BE2C (cell line): ENCODE measurements at regions not wholly inside any gene's neighbourhood (a gene's known extent, or its start where the extent isn't known, plus 50 kb on each side); places are given as distances from the start of the nearest gene placed in this dataset.

Experiments used
- DNase-seq: peaks from one replicate; pipeline ENCODE4 v3.0.0-alpha.2; 2020
- H3K27me3 ChIP-seq: fragments of 250-450 bp; sonication (Bioruptor Pico); 2 replicates; pipeline ENCODE4 v1.5.1; 2020; ENCODE audit warnings: mild to moderate bottlenecking
- H3K36me3 ChIP-seq: fragments of 250-450 bp; sonication (Bioruptor Pico); 2 replicates; pipeline ENCODE4 v1.5.1; 2020; ENCODE audit warnings: mild to moderate bottlenecking
- H3K4me1 ChIP-seq: fragments of 250-450 bp; sonication (Bioruptor Pico); 2 replicates; pipeline ENCODE4 v1.5.1; 2020
- H3K4me3 ChIP-seq: 2 replicates; pipeline ENCODE4 v1.5.1; 2011; ENCODE audit warnings: low read depth, low read length
- H3K9me3 ChIP-seq: fragments of 250-450 bp; sonication (Bioruptor Pico); 2 replicates; pipeline ENCODE4 v1.5.1; 2020
- TF ChIP-seq, protein P1 (sequence below): IDR thresholded peaks from 2 replicates; pipeline ENCODE4 v1.5.1; 2012; ENCODE audit warnings: mild to moderate bottlenecking, low read depth, low read length

DNA sequence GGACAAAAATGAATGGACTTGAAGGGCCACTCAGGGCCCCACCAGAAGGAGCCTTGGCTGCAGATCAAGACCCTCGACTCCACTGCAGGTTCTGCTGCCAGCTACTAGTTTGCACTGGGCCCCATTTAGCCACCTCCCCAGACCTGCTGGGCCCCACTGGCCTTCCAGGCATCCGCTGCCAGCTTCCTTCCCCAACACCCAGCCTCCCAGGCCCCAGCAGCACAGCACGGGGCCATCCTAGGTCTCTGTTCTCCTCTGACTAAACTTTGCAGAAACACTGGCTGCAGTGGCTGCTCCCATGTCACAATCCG lies 277.4 kb upstream of the KLF14 start:
- no peak for DNase-seq
- H3K4me1 ChIP-seq, result peaks cover 8% of the 10 kb centered on the region; the same call in 1 of the 2 replicates
- no peaks in the 10 kb centered on the region for H3K9me3 ChIP-seq
- H3K4me3 ChIP-seq, result no peak overlapping the region
- TF ChIP-seq, protein P1, sequence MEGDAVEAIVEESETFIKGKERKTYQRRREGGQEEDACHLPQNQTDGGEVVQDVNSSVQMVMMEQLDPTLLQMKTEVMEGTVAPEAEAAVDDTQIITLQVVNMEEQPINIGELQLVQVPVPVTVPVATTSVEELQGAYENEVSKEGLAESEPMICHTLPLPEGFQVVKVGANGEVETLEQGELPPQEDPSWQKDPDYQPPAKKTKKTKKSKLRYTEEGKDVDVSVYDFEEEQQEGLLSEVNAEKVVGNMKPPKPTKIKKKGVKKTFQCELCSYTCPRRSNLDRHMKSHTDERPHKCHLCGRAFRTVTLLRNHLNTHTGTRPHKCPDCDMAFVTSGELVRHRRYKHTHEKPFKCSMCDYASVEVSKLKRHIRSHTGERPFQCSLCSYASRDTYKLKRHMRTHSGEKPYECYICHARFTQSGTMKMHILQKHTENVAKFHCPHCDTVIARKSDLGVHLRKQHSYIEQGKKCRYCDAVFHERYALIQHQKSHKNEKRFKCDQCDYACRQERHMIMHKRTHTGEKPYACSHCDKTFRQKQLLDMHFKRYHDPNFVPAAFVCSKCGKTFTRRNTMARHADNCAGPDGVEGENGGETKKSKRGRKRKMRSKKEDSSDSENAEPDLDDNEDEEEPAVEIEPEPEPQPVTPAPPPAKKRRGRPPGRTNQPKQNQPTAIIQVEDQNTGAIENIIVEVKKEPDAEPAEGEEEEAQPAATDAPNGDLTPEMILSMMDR, result no peak
- H3K36me3 ChIP-seq, result no peaks in the 10 kb centered on the region
- no peaks in the 10 kb centered on the region for H3K27me3 ChIP-seq

DNA sequence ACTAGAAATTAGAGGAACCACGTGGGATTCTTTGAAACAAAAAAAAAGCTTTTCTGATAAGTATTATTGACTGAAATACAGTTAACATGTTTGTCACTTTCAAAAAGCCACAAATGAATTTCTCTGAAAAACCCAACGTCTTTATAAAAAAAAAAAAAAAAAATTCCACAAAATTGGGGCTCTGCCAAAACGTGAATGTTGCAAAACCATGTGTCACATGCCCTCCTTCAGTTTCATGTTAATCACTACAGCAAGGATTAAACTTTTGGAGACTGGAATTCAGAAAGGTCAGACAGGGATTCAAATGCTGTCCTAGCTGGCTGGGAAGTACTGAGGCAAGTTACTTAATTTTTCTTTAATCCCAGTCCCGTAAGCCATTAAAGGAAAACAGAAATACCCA lies 278.0 kb upstream of the KLF14 start:
- Histone ChIP-seq H3K9me3 (no peaks in the 10 kb centered on the region), H3K36me3 (no peaks in the 10 kb centered on the region), H3K4me3 (no peak overlapping the region), H3K27me3 (no peaks in the 10 kb centered on the region), H3K4me1 (peaks cover 8% of the 10 kb centered on the region; the same call in 1 of the 2 replicates)
- no peak for DNase-seq
- TF ChIP-seq, protein P1, result no peak

DNA sequence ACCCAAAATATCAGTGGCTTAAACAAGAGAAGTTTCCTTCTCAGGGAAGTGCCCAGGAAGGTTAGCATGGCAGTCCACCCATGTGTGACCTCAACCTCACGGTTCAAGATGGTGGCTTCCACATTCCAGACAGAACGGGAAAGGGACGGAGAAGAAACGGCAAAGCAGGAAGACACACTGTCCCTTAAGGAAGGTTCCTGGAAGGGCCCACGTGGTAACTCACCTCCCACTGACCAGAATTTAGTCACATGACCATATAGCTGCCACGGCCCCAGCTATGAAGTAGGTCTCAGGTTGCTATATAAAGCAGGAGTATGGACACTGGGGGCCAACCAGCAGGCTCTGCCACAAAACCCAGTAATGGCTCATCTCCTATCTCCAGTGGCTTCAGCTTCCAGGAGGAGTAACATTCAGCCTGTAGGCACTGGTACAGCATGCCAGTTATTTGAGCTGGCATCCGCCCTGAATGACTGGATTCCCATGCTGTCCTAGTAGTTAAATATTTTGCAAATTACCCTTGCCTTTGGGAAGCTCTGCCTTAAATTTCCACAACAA lies 278.5 kb upstream of the KLF14 start:
- no peak for DNase-seq
- Histone ChIP-seq H3K36me3 (no peaks in the 10 kb centered on the region), H3K9me3 (no peaks in the 10 kb centered on the region), H3K27me3 (no peaks in the 10 kb centered on the region), H3K4me3 (no peak overlapping the region), H3K4me1 (0 out of 2 replicates have a peak, but pooled peaks cover 5% of the 10 kb centered on the region)
- TF ChIP-seq, protein P1, result no peak

DNA sequence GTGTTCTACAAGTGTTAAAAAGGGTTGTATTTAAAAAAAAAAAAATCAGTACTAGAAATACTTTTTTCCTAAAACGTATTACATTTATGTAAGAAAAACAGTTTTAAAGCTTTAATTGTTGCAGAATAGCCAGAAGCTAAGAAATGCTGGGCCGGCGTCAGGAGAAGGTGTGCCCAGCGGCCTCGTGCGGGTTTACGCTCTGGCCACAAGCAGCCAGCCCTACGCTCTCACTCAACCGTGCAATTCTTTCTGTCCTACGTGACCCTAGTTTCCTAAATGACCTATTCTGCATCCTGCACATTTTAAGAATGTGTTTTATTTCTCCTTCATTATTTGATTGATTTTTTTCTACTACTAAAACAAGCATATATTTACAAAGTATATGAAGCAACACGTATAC lies 279.7 kb upstream of the KLF14 start:
- no peak overlapping the region for H3K4me3 ChIP-seq
- H3K9me3 ChIP-seq, result no peaks in the 10 kb centered on the region
- H3K4me1 ChIP-seq, result 0 out of 2 replicates have a peak, but pooled peaks cover 5% of the 10 kb centered on the region
- no peaks in the 10 kb centered on the region for H3K27me3 ChIP-seq
- TF ChIP-seq, protein P1, result no peak
- DNase-seq, result no peak
- no peaks in the 10 kb centered on the region for H3K36me3 ChIP-seq

DNA sequence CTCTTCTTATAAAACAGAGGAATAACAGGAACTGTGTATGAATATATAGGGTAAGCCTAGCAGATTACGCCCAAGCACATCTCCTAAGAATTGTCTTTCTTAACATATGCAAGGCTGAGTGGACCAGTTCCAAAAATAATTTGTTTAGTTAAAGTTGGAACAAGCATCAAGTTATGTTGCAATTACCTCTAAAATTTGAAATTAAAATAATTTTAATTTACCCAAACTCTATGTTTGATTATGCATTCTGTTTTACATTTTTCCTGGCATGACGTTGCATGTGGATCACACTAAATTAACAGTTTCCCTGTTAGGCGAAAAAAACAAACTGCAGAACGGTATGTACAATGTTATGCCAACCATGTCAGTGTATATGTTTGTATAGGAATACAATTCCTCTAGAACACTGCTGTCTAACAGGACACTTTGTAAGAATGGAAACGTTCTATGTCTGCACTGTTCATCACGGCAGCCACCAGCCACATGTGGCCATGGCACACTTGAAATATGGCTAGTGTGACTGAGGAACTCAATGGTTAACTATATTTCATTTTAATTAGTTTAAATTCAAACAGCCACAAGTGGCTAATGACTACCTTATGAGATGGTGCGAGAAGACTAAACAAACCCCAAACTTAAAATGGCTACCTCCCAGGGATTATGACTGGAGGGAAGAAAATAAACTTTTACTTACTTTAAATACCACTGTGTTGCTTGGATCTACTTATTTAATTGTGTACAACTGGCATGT lies 281.1 kb upstream of the KLF14 start:
- Histone ChIP-seq H3K9me3 (no peaks in the 10 kb centered on the region), H3K4me1 (0 out of 2 replicates have a peak, but pooled peaks cover 5% of the 10 kb centered on the region), H3K27me3 (no peaks in the 10 kb centered on the region), H3K36me3 (no peaks in the 10 kb centered on the region), H3K4me3 (no peak overlapping the region)
- TF ChIP-seq, protein P1, result no peak
- no peak for DNase-seq

DNA sequence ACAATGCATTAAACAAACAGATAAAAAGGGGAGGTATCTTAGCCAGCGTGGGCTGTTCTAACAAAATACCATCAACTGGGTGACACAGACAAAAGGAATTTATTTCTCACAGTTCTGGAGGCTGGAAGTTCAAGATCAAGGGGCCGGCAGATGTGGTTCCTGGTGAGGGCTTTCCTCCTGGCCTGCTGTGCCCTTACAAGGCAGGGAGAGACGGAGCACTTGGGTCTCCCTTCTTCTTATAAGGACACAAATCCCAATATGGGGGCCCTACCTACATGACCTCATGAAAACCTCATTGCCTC lies 281.6 kb upstream of the KLF14 start:
- no peak overlapping the region for H3K4me3 ChIP-seq
- DNase-seq, result no peak
- H3K36me3 ChIP-seq, result no peaks in the 10 kb centered on the region
- no peaks in the 10 kb centered on the region for H3K27me3 ChIP-seq
- H3K9me3 ChIP-seq, result no peaks in the 10 kb centered on the region
- TF ChIP-seq, protein P1, result no peak
- H3K4me1 ChIP-seq, result 0 out of 2 replicates have a peak, but pooled peaks cover 5% of the 10 kb centered on the region
